ENCODE measurements at regions not wholly inside any gene's neighbourhood (a gene's known extent, or its start where the extent isn't known, plus 50 kb on each side); places are given as distances from the start of the nearest gene placed in this dataset.

DNA sequence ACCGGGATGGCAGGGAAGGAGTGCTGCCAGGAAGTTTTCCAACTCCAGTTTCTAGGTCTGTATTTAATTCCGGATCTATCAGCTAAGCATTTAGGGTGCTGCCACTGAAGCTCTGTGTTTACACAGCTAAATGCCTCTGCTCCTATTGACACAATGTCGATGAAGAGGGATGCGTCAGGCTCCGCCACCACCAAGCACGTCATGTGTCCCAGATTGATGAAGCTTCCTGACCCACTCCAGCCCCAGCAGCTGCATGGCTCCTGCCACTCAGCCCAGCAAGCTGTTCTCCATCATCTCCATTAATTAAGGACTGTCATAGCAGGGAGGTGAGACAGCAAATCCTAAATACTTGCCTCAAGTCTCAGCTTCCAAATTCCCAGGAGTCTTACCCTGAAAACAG lies 435.2 kb upstream of the ZNF507 start:
- DNase-seq (ENCODE audit: extremely low read depth in 1 of 2, low read depth in 1 of 2), result no peak

DNA sequence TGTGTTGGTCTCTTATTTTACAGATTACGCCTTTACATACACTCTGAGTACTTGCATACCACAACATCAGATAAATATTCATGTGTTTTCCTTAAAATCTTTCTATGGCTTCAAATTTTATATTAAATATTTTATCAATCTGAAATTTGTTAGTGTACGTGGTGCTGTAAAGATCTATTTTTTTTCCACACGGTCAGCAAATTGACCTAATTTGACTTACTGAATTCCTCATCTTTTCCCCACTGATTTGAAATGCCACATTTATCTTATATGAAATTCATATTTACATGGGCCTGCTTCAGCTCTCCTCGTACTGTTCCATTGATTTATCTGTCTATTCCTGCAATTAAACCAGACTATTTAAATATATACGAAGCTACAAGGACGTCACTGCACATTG lies 433.8 kb upstream of the ZNF507 start:
- no peak for DNase-seq (ENCODE audit: extremely low read depth in 1 of 2, low read depth in 1 of 2)

DNA sequence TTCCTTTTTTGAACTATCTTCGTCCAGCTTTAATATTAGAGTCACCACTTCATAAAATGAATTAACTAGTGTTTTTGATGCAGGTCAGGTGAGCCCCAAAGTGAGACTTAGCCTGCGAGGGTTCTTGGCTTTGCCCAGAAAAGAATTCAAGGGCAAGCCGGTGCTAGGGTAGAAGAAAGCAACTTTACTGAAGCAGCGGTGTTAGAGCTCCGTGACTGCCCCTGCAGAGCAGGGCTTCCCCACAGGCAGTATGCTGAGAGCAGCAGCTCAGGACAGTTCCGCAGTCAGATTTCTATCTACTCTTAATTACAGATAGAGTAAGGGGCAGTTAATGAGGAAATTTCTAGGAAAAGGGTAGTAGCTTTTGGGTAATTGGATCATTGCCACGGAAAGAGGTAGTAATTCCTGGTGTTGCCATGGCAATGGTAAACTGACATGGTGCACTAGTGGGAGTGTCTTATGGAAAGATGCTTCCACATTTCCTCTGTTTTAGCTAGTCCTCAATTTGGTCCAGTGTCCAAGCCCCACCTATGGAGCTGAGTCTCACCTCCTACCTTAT lies 432.2 kb upstream of the ZNF507 start:
- DNase-seq (ENCODE audit: extremely low read depth in 1 of 2, low read depth in 1 of 2), result no peak

DNA sequence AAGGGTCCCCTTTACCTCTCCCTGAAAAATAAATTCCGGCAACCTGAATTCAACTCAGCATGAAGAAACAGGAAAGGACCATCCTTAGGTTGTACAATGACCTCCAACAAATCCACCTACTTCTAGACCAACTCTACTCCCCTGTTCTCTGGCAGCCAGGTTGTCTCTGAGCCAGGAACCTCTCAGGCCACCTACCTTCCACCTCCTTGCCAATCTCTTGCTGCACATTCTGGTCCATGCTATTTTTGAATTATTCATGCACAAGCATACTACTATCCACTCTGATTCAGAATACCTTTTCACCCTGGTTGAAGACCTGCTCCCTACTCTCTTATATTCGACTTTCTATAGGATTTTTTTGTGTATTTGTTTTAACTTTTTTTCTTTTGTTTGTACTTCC lies 415.0 kb upstream of the ZNF507 start:
- no peak for DNase-seq (ENCODE audit: extremely low read depth in 1 of 2, low read depth in 1 of 2)

DNA sequence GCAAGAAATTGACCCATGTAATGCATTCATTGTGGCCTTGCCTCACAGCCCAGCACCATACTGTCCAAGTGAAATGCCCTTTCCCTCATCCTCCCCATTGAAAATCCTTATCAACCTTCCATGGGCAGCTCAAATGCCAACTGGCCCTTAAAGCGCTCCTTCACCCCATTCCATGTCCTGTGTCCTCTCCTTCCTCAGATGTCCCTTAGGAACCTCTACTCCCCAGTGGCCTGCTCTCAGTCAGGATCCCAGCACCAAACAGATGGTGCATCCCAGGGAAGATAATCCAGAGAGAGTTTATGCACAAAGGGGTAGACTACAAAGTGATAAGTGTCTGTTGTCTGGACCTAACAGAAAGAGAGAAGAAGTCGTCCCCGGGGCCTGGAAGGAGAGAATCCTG lies 407.4 kb upstream of the ZNF507 start:
- DNase-seq (ENCODE audit: extremely low read depth in 1 of 2, low read depth in 1 of 2), result no peak

DNA sequence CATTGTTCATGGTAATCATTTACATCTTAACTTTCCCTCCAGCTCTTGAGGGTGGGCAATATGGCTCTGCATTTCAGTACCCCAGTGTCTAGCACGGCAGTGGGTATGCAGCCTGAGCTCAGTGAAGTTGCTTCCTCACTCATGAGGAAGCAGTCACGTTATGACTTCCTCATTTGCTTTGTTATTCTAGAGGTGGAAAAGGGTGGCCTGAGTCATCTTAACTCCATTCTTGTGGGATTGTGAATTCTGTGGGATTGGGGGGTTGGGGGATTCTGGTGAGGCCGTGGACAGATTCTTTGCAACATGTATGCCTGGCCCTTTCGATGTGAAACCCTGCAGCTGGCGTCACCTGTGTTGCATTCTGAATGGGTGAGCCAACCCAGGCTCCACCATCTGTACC lies 406.7 kb upstream of the ZNF507 start:
- no peak for DNase-seq (ENCODE audit: extremely low read depth in 1 of 2, low read depth in 1 of 2)

DNA sequence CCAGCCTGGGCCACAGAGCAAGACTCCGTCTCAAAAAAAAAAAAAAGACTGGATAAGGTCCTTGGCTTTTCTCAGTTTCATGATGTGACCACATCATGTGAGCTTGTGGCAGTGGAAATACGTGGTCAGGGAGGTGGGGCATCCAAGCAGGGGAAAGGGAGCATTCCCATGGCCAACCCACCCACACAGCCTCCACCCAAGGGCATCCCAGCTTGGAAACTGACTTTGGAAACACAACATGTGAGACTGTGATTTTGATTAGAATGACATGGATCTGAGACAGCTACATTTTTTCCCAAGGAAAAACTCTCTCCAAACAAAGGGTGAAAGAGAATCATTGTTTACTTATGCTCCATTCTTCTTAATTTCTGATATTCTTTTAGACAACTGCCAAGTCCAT lies 405.0 kb upstream of the ZNF507 start:
- DNase-seq (ENCODE audit: extremely low read depth in 1 of 2, low read depth in 1 of 2), result no peak

DNA sequence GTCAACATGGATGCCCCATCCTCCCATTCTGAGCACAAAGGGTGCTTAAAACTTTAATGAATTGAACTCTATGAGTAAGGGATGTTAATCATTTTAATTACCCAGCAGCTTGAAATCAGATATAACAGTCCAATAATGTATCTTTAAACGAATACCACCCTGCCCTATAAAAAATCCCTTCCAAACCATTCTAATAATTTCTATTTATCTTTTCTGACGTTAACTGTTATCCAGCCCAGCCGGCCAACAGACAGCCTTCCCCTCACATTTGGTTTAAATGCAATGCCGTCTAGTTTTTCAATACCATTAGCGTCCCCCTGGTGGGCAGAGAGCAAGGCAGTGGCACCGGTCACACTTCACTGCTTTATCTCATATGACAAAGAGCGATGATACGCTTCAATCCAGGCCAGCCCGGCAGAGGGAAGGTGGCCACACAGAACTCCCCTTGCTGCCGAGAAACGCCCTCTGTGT lies 402.2 kb upstream of the ZNF507 start:
- no peak for DNase-seq (ENCODE audit: extremely low read depth in 1 of 2, low read depth in 1 of 2)

DNA sequence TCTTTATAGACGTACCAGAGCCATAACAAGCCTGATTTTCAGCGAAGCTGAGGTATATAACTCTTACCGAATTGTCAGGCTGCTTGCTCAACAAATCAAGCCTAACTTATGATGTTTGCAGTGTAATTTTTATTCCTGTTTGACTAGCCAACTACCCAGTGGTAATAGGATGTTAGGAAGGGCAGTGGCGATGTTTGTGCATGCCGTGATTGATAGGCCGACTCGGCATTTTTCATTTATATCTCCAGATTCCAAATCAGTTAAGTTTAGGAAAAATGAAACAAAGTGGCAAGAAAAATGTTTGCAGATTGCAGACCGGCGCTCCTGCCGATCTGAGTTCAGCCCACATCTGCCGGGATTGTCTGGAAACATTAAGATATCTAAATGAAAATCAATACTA lies 401.6 kb upstream of the ZNF507 start:
- DNase-seq (ENCODE audit: extremely low read depth in 1 of 2, low read depth in 1 of 2), result no peak

DNA sequence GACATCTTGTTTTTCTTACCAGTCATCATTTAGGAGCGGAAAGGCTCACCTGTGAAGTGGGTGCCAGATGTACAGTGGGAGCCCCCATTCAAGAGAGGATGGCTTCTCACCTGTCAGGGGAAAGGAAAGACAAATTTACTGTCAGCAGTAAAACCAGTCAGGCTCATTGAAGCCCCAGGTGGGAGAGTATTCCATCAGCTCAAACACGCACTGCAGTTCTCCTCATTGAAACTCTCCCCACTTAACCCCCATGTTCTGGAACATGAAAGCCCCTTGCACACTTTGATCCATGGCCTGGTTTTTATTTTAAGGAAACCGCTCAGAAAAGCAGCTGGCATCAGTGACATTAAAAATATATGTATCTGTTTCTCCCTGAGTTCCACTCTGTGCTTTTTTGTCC lies 401.1 kb upstream of the ZNF507 start:
- DNase-seq (ENCODE audit: extremely low read depth in 1 of 2, low read depth in 1 of 2), result no peak

DNA sequence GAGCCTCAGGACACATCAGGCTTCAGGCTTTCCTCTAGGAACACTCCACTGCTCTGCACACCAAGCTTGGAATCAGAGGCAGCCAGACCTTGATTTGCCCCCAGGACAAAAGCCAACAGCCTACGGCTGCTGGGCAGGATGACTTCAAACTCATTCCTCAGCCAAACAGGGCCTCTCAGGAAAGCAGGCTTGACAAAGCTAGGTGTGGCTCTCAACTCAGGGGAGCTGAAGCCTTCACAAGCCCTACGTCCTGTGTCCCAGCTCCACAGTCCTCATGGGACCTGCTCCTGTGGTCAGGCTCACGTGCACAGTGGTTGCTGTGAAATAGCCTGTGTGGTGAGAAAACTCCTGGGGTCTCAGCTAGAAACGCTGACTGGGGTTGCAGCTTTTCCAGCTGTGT lies 398.9 kb upstream of the ZNF507 start:
- no peak for DNase-seq (ENCODE audit: extremely low read depth in 1 of 2, low read depth in 1 of 2)

DNA sequence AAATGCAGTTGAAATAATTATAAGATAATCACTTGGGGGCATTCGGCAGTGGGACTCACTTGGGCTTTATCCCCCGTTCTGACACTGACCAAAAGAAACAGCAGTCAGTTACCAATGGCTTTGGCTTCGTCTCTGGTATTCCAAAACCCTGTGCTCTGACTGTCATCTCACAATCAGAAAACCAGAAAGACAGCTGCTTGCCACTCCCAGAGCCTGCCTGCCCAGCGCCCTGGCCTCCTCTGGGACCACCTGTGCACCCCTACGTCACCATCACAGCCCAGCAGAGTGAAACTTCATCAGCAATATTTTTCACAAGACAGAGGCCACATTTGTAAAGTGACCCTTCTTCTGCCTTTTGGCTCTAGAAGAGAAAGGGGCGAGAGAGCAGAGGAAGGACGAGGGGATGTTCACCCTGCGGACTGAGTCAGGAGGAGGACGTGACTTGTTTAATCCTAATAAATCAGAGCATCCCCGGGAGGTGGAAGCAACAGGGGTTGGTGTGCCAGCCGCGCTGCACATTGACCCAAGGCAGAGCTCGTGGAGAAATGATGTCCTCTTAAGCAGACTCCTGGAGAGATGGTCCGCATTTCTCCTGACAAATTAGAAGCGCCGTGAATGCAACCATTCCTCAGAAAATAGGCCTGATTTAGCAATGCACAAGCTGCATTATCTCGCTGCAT lies 397.8 kb upstream of the ZNF507 start:
- DNase-seq (ENCODE audit: extremely low read depth in 1 of 2, low read depth in 1 of 2), result no peak

DNA sequence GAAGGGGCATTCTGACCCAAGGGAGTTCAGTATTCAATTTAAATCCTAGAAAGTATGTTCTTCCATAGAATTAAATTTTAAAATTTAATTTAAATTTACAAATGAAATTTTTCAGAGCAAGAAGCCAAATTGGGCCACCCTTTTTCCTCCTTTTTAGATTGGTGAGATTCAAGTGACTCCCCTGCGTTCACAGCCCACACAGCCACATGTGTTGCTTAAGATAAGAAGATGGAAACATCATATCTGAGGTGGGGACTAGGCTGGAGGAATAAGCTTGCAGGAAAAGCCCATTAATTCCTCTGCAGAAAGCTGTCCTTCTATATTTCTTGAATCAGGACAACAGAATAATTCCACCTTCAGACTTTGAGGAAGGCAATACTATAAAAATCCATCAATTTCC lies 392.7 kb upstream of the ZNF507 start:
- no peak for DNase-seq (ENCODE audit: extremely low read depth in 1 of 2, low read depth in 1 of 2)

DNA sequence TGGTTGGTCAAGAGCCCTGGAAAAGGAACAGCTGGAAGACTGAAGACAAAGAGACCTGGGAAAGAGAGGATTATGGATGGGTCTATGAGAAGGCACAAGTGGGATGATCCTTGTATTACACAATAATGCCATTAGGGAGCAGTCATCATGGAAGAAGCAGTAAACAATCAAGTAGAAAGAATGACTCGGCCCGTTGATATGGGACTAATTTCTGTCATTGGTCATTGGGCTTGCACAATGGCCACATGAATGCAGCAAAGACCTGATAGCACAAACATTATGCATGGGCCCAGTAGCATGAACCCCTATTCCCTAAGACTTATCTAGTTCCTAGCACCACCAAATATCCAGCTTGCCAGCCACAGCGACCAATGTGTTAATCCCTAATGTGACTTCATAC lies 390.3 kb upstream of the ZNF507 start:
- no peak for DNase-seq (ENCODE audit: extremely low read depth in 1 of 2, low read depth in 1 of 2)

DNA sequence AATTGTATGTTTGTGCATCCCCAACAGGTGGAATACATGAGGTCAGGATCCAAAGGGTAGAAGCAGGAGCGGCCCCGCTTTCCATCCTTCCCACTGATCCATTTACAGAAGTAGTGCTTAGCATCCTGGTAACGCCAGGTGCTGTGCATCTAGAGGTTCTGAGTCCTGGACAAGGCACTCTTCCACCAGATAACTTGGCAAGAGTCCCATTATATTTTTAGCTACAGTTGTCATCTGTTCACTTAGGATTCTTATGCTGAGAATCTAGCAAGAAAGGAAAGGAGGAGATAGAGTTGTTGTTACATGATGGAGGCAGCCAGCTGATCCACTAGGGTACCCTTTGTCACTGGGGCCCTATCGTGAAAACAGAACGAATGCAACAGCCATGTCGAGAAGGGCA lies 389.5 kb upstream of the ZNF507 start:
- DNase-seq (ENCODE audit: extremely low read depth in 1 of 2, low read depth in 1 of 2), result no peak

DNA sequence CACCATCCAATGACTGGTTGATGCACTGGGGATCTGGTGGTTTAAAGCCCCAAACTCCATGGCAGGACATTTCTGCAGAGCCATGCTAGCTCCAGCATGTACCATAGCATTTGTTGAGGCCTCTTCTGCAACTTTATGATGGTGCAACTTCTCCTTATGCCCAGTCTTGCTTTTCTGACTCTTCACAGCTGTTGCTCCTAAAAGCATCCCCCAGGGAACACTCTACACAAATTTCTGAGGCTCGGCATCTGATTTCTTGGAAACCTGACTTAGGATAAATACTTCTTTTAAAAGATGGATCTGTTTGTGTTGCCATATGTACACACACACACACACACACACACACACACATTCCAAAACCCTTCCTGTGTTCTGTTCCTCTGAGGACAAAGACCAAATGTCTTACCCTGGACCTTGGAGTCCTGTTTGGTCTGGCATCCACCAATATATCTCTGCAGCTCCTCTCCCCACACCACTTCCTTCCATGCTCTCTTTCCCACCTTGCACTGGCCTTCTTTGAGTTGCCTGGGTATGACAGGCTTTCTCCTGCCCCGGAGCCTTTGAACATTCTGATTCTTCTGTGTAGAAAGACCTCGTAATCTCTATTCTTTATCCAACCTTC lies 388.5 kb upstream of the ZNF507 start:
- no peak for DNase-seq (ENCODE audit: extremely low read depth in 1 of 2, low read depth in 1 of 2)

DNA sequence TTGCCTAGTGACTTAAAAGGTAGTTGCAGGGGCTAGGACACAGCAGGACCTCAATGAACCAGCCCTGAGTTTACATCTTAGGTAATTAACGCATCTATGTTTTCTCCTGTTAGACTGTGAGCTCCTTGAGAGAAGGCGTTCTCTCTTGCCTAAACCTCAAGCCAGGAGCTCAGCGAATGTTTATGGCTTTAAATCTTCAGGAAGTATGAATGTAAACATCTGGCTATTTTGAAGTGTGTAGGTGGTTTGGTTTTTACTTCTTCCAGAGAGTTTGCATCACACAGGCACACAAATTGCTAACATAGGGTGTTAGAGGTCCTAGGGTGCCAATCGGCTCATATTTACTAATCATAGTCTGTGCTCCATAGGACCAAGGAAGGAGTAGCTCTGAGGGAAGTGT lies 387.7 kb upstream of the ZNF507 start:
- no peak for DNase-seq (ENCODE audit: extremely low read depth in 1 of 2, low read depth in 1 of 2)

DNA sequence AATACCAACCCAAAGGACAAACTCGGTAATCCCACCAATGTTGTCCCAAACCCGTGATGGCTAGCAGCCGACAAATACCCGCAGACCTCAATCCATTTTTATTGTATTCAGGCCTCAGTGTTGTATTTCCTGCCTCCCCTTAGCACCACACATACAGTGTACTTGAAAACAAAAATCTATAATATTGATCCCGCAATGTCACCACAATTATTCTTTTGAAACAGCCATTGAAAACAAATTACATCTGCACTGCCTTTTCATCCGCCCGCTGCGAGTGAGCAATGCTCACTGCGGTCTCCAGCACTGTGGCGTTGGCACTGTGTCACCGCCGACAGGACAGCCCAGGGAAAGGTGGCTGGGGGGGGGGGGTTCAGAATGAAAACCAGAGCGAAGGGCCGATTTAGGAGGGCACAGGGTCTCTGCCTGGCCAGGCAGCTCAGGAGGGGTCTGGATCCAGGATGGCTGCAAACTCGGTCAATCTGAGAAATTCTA lies 385.8 kb upstream of the ZNF507 start:
- no peak for DNase-seq (ENCODE audit: extremely low read depth in 1 of 2, low read depth in 1 of 2)

DNA sequence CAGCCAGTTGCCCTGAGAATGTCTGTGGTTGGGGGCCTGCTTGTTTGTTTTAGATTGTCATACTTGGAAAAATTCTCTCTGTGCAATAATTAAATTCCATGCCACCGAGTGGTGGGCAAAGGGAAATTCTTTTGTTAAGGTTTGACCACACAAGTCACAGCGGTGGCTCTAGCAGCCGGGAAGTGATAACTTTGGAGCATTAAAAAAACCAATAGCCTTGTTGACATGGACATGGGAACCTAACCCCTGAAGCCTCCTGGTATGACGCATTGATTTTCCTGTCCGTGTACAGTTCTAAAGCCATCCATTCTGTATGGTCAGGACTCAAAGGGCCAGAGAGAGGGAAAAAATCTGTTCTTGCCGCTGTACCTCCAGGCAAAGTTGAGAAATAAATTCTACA lies 384.9 kb upstream of the ZNF507 start:
- no peak for DNase-seq (ENCODE audit: extremely low read depth in 1 of 2, low read depth in 1 of 2)

DNA sequence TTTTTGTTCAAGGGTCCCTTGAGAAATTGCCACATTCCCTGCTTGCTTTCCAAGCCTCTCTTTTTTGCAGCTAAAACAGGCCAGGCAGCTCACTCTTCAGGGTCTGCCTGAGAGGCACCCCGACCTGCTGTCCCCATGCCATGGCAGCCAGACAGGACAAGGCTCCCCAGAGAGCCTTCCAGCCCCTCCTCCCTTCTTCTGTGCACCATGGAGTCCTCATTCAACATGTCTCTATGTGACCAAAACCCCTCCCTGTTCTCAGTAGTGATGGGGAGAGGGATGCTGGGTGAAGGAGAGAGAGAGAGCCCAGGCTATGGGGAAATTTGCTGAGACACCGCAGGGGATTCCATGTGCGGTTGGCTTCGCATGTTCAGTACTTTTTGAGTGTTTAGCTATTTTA lies 384.2 kb upstream of the ZNF507 start:
- no peak for DNase-seq (ENCODE audit: extremely low read depth in 1 of 2, low read depth in 1 of 2)

DNA sequence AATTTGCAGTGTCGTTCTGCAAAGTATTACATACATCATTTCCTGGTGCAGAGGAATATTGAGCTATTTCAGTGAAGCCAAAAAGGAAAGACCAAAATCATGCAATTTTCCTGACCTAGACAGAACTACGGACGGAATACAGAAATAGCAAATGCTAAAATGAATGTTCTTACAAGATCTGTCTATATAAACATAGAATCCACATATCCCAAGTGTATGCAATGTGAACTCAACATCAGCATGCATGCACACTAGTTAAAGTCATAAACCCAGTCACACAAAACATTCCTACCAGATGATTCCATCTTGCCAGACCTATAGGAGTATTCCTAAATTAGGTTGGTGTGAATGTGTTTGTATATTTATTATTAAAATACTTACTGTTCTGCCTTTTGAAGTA lies 383.7 kb upstream of the ZNF507 start:
- DNase-seq (ENCODE audit: extremely low read depth in 1 of 2, low read depth in 1 of 2), result no peak

DNA sequence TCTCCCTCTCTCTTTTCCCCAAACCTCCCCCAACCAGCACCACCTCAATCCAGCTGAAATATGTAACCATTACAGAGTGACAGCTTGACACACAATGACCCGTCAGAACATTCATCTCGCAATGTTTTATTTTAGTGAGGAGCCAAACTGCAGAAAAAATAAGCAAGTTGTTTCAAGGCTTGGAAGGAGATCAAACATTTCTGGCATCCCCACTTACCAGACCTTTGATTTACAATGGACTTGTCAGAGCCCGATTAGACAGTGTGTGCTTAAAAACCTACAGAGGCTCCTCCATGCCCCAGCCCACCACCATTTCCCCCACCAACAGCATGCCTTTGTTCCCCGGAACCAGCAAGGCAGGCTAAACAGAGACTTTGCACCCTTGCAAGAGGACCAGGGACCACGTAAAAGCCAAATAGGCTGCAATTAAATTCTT lies 382.8 kb upstream of the ZNF507 start:
- no peak for DNase-seq (ENCODE audit: extremely low read depth in 1 of 2, low read depth in 1 of 2)

Measured in activated CD8-positive, alpha-beta memory T cell treated with anti-CD3 and anti-CD28 coated beads for 1 hour (primary cell).